ENCODE measurements at regions not wholly inside any gene's neighbourhood (a gene's known extent, or its start where the extent isn't known, plus 50 kb on each side); places are given as distances from the start of the nearest gene placed in this dataset.

DNA sequence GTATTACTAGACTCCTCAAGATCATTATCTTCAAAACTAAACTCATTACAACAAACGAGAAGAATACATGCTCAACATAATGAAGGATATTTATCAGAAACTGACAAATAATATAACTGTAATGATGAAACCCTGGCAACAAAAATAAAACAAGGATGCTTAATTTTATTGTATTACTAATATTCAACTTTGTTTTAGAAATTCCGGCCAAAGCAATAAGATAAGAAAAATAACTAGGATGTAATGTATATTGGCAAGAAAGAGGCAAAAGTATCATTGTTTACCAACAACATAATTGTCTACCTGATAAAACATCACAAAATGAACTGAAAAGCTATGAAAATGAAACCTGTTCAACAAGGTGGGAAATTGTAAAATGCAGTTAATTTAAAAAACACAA, 588.3 kb upstream of the ZFHX3 start:
- no peak for DNase-seq
- no peak for ATAC-seq
- Mint-ChIP-seq H3K4me1 (no peaks in the 10 kb centered on the region), H3K4me3 (no peak overlapping the region), H3K36me3 (no peaks in the 10 kb centered on the region), H3K27me3 (no peaks in the 10 kb centered on the region), H3K9me3 (ENCODE audit: low read depth) (peaks cover 3% of the 10 kb centered on the region), H3K27ac (no peak overlapping the region)
- CTCF ChIA-PET: no interaction called here

DNA sequence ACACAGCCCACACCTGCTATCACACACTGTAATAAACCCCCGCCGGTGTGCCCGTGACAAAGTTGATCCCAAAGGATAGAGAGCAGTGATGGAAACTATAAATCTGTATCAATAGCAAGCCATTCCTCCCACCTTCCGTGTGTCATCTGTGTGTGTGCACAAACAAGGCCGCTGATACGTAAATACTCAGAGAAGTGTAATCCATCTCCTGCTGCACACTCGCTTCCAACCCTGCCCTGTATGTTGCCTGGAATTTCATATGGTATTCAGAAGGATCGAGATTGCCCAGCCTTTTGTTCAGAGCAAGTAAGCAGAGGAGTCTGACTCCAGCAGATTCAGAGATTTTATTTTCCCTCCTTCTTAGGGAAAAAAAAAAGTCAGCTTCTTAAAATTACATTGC, 581.1 kb upstream of the ZFHX3 start:
- CTCF ChIA-PET: no interaction called here
- DNase-seq (no peak), ATAC-seq (no peak)
- no peak overlapping the region for H3K4me3 Mint-ChIP-seq
- H3K9me3 Mint-ChIP-seq (ENCODE audit: low read depth): no peaks in the 10 kb centered on the region
- no peaks in the 10 kb centered on the region for H3K4me1 Mint-ChIP-seq
- no peaks in the 10 kb centered on the region for H3K27me3 Mint-ChIP-seq
- no peak overlapping the region for H3K27ac Mint-ChIP-seq
- no peaks in the 10 kb centered on the region for H3K36me3 Mint-ChIP-seq

DNA sequence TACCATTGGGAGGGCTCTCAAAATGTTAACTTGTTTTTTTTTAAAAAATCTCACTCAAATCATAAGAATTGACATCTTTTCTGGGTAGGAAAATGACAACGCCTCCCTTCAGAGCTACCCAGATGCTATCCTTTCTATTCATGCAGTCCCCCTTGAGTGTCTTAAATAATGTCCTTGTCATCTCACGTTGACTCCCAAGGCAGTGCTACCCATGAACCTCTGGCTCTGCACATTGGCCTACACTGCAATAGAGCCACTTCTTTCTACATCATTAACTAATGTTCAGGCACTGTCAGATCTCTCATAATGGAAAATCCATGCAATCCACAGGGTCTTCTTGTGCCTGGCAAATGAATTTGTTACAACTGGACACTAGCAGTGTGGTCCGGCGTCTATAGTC, 569.8 kb upstream of the ZFHX3 start:
- DNase-seq: no peak
- no peaks in the 10 kb centered on the region for H3K9me3 Mint-ChIP-seq (ENCODE audit: low read depth)

DNA sequence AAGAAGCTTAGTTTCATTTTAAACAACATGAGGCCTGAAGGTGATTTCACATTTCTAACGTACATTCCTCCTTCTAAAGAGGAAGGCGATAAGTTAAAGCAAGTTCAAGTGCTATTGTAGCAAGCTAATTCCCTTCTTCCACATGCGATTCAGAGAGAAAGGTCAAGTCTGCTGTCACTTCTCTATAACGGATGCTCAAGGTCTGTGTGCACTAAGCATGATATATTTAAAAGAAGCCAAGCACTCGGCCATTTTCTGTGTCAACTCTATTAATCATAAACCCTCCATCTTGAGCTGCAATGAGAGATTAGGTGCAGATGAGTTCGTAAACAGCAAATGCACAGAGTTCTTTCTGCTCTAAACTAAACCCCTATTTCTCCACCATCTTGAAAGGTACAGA, 568.8 kb upstream of the ZFHX3 start:
- DNase-seq: no peak
- no peak overlapping the region for H3K4me3 Mint-ChIP-seq
- no peaks in the 10 kb centered on the region for H3K9me3 Mint-ChIP-seq (ENCODE audit: low read depth)
- H3K27me3 Mint-ChIP-seq: no peaks in the 10 kb centered on the region
- CTCF ChIA-PET: no interaction called here
- no peaks in the 10 kb centered on the region for H3K4me1 Mint-ChIP-seq
- no peak for ATAC-seq
- no peaks in the 10 kb centered on the region for H3K36me3 Mint-ChIP-seq
- no peak overlapping the region for H3K27ac Mint-ChIP-seq

More for the DNA sequence above, 569.8 kb upstream of the ZFHX3 start:
- CTCF ChIA-PET: no interaction called here
- ATAC-seq: no peak
- Mint-ChIP-seq H3K27ac (no peak overlapping the region), H3K36me3 (no peaks in the 10 kb centered on the region), H3K4me1 (no peaks in the 10 kb centered on the region), H3K4me3 (no peak overlapping the region), H3K27me3 (no peaks in the 10 kb centered on the region)

DNA sequence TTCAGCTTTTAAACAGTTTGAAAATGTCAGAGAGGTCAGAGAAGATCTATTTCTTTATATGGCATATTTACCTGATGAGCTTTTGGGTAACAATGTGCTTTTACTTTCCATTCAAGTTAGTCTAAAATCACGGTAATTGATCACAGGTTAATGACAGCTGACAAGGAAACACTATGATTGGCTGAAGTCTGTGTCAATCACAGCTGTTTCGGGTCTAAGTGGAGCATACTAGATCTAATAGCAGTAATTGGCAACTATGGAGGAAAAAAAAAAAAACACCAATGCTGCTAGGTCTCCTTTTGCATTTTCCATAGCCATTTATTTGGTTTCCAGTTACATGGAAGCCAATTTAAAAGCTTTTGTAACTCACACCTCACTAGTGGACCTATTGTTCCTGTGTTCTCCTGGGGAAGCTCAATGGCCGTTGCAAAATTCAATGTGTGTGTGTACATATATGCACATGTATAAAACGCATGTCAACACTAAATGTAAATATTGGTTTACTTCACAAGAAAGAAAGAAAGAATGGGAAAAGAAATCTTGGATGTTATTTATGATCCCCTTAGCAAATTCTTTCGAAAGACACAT, 568.3 kb upstream of the ZFHX3 start:
- Mint-ChIP-seq H3K36me3 (no peaks in the 10 kb centered on the region), H3K4me3 (no peak overlapping the region), H3K4me1 (no peaks in the 10 kb centered on the region), H3K9me3 (ENCODE audit: low read depth) (no peaks in the 10 kb centered on the region), H3K27ac (no peak overlapping the region), H3K27me3 (no peaks in the 10 kb centered on the region)
- ATAC-seq (no peak), DNase-seq (no peak)
- CTCF ChIA-PET: no interaction called here

DNA sequence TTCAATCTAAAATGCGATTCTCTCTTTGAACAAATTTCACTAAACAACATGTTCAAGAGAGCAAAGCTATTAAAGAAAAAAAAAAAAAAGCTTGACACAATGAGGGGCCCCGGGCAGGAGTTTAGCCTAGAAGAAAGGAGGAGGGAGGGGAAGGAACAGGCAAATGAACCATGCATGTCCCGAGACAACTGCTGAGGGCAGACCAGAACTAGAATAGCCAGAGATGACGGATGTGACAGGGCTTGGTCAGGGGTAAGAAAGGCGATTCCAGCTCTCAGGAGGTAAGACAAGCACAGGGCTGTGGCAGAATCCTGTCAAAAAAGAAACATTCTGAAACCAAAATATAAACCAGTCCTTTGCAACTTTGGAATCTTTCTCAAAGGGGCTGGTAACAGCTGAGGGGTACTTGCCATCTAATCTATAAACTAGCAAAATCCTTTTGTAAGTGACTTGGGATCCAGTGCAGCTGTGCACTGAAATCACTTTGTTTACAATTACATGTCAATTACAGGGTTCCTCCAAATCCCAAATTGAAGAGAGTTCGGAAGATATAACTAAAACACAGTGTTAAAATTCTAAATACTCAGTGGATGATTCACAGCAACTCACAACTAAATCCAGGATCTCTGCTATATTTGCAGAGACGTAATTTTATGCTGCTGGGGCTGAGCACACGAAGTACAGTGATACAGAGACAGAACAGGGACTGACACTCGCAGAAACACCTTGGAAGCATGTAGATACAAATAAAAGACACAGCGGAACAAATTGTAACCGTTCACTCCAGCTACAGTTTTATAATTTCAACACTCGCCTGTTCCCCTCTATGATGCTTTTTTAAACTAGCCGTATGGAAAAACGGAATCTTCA, 567.4 kb upstream of the ZFHX3 start:
- CTCF ChIA-PET: no interaction called here
- H3K27ac Mint-ChIP-seq: no peak overlapping the region
- H3K36me3 Mint-ChIP-seq: no peaks in the 10 kb centered on the region
- ATAC-seq: no peak
- DNase-seq: no peak
- H3K27me3 Mint-ChIP-seq: no peaks in the 10 kb centered on the region
- no peak overlapping the region for H3K4me3 Mint-ChIP-seq
- H3K9me3 Mint-ChIP-seq (ENCODE audit: low read depth): no peaks in the 10 kb centered on the region
- no peaks in the 10 kb centered on the region for H3K4me1 Mint-ChIP-seq

DNA sequence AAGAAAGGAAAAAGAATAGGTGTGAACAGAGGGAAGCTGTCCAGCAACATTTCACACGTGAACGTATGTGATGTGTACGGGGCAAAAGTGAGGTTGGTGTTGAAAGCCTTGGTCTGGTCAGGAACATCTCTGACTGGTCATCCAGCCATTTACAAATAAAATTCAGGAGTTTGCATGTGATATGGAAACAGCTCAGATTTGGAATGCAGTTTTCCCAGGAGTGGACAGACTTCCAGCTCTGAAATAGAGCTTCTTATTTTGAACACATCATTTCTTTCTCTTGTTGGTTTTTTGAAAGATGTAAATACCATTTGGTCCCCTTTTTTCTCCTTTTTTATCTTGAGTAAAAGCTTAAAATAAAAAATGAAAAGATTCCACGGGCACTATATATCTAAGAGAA, 566.2 kb upstream of the ZFHX3 start:
- Mint-ChIP-seq H3K36me3 (no peaks in the 10 kb centered on the region), H3K27me3 (no peaks in the 10 kb centered on the region), H3K27ac (no peak overlapping the region), H3K4me1 (no peaks in the 10 kb centered on the region), H3K9me3 (ENCODE audit: low read depth) (no peaks in the 10 kb centered on the region), H3K4me3 (no peak overlapping the region)
- DNase-seq (no peak), ATAC-seq (no peak)
- CTCF ChIA-PET: no interaction called here

DNA sequence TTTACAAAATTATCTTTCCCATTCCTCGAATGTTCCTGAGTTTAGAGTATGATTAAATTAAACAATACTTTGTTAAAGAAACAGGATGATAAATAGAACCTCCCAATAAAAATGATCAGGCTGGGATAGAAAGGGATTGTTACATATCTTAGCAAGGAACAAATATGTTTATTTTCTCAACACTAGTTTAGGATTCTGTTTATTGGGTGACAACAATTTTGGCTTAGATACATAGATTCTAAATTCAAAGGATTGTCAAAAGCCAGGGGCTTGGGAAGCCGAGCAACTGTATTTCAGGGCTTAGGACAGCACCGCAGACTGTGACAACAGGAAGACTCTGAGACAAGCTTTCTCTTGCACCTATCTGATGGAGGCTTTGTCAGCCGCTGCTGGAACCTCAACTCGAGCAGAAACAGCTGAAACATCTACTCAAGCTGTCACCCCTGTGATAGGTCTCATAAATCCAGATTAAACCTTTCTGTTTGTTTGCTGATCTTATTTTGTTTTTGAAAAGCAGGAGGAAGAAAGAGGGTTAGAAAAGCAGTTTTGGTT, 562.8 kb upstream of the ZFHX3 start:
- CTCF ChIA-PET: no interaction called here
- ATAC-seq: no peak
- H3K27me3 Mint-ChIP-seq: no peaks in the 10 kb centered on the region

DNA sequence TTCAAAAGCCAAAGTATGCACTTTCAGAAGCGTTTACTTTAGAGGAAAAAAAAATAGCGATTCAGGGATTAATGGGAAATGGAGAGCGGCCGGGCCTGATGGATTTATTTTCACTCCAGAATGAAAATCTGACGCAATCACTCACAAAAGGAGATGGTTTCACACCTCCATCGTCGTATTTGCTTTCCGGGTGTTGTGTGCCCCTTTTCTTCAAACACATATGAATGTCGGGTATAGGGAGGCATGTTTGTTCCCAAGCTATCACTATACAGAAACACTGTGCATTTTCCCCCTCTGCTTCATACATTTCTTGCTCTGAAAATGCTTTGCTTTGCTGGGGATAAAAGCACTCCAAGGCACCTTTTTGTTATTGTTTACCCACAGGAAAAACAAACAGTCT, 562.2 kb upstream of the ZFHX3 start:
- no peaks in the 10 kb centered on the region for H3K4me1 Mint-ChIP-seq
- no peaks in the 10 kb centered on the region for H3K36me3 Mint-ChIP-seq
- H3K27ac Mint-ChIP-seq: no peak overlapping the region
- no peaks in the 10 kb centered on the region for H3K27me3 Mint-ChIP-seq
- H3K4me3 Mint-ChIP-seq: no peak overlapping the region
- no peak for ATAC-seq
- no peak for DNase-seq
- H3K9me3 Mint-ChIP-seq (ENCODE audit: low read depth): peaks cover 4% of the 10 kb centered on the region
- CTCF ChIA-PET: no interaction called here

More for the DNA sequence above, 562.8 kb upstream of the ZFHX3 start:
- Mint-ChIP-seq H3K4me3 (no peak overlapping the region), H3K9me3 (ENCODE audit: low read depth) (no peaks in the 10 kb centered on the region), H3K27ac (no peak overlapping the region), H3K36me3 (no peaks in the 10 kb centered on the region), H3K4me1 (no peaks in the 10 kb centered on the region)
- no peak for DNase-seq

DNA sequence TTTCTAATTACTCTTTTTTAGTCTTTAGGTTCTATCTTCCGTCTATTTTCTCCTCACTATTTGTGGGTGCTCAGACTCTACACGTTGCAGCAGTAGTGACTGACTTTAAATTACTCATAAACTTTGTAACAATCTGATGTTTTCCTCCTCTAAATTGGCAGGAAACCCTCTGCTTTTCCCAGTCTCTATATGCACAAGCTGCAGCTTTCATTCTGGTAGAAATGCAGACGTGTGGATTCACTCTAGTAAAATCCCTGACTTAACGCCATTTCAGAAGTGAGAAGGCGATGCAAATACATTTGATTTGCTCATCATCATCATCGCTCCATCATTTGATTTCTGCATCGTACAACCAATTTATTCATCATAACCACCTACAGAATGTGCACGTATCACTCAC, 561.0 kb upstream of the ZFHX3 start:
- Mint-ChIP-seq H3K9me3 (ENCODE audit: low read depth) (peaks cover 6% of the 10 kb centered on the region), H3K4me3 (no peak overlapping the region), H3K27me3 (no peaks in the 10 kb centered on the region), H3K27ac (no peak overlapping the region), H3K4me1 (no peaks in the 10 kb centered on the region), H3K36me3 (no peaks in the 10 kb centered on the region)
- ATAC-seq (no peak), DNase-seq (no peak)
- CTCF ChIA-PET: no interaction called here

DNA sequence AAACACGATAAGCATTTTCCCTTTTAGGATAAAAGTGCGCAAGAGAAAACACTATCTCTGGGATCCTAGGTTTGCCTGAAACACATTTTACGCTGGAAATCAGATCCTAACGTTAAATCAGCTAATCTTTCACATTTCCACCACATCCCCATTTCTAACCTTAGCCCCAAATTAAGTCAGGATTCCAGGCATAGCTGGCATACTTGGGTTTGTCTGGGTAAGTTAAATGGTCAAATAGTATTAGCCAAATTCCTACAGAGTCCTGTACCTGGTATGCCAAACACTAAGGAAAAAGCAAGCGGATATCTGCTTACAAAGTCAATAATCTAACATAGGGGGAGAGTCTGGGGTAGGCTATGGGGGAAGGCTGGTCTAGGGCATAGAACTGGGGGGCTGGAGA, 557.4 kb upstream of the ZFHX3 start:
- Mint-ChIP-seq H3K9me3 (ENCODE audit: low read depth) (peaks cover 13% of the 10 kb centered on the region), H3K36me3 (no peaks in the 10 kb centered on the region), H3K4me1 (no peaks in the 10 kb centered on the region), H3K27ac (no peak overlapping the region), H3K27me3 (no peaks in the 10 kb centered on the region), H3K4me3 (no peak overlapping the region)
- ATAC-seq (no peak), DNase-seq (no peak)
- CTCF ChIA-PET: no interaction called here

DNA sequence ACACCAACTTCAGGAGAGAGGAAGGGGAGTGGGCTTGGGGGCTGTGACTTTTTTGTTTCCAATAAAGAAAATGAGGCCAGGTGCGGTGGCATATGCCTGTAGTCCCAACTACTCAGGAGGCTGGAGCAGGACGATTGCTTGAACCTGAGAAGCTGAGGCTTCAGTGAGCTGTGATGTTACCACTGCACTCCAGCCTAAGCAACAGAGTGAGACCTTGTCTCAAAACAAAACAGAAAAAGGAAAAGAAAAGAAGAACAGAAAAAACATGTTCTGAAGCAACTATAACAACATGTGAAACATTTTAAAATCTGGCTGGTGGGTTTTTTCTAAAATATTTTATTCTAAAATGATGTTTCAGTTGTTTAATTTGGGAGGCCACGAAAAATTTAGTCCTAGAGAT, 554.0 kb upstream of the ZFHX3 start:
- H3K27me3 Mint-ChIP-seq: no peaks in the 10 kb centered on the region
- ATAC-seq (no peak), DNase-seq (no peak)
- H3K9me3 Mint-ChIP-seq (ENCODE audit: low read depth): peaks cover 13% of the 10 kb centered on the region
- no peaks in the 10 kb centered on the region for H3K36me3 Mint-ChIP-seq
- CTCF ChIA-PET: no interaction called here
- no peak overlapping the region for H3K4me3 Mint-ChIP-seq
- H3K4me1 Mint-ChIP-seq: no peaks in the 10 kb centered on the region
- H3K27ac Mint-ChIP-seq: no peak overlapping the region

DNA sequence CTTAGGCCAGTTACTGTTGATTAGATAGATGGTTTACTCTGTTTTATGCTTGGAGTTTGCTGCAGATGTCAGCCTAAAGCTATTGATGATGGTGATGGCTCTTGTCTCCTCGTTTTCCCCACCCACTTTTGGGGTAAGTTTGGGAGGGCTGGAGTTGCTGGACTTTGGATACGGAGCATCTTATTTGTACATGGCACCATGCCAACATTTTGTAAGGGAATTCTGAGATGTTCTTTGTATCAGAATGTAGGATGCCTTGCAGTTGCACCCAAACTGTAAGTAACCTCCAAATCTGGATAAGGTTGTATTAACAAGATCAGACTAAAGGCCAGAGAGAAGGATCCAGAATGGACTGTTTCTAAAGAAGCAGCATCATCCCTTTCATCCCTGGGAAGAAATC, 551.9 kb upstream of the ZFHX3 start:
- peaks cover 7% of the 10 kb centered on the region for H3K9me3 Mint-ChIP-seq (ENCODE audit: low read depth)
- H3K4me3 Mint-ChIP-seq: no peak overlapping the region
- no peaks in the 10 kb centered on the region for H3K4me1 Mint-ChIP-seq
- no peak overlapping the region for H3K27ac Mint-ChIP-seq
- ATAC-seq (no peak), DNase-seq (no peak)
- H3K27me3 Mint-ChIP-seq: no peaks in the 10 kb centered on the region
- CTCF ChIA-PET: no interaction called here
- H3K36me3 Mint-ChIP-seq: no peaks in the 10 kb centered on the region

DNA sequence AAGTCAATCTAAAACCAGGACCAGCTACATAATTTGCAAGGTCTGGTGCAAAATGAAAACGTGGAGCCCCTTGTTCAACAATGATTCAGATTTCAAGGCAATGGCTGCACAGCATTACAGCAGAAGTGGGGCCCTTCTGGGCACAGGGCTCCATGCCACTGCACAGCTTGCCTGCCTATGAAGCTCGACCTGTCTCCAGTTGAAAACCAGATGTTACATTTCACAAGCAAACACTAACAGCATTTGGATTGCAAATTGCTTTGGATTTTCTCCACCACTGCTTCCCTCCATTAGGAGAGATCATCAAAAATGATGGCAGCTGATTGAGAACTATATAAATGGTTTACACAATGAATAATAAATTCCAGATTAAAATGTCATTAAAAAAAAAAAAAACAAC, 551.4 kb upstream of the ZFHX3 start:
- H3K36me3 Mint-ChIP-seq: no peaks in the 10 kb centered on the region
- no peak for ATAC-seq
- no peak overlapping the region for H3K4me3 Mint-ChIP-seq
- no peak overlapping the region for H3K27ac Mint-ChIP-seq
- H3K27me3 Mint-ChIP-seq: no peaks in the 10 kb centered on the region
- no peaks in the 10 kb centered on the region for H3K4me1 Mint-ChIP-seq
- peaks cover 7% of the 10 kb centered on the region for H3K9me3 Mint-ChIP-seq (ENCODE audit: low read depth)
- DNase-seq: no peak
- CTCF ChIA-PET: no interaction called here
